Putamen (tissue), 1 donor: ENCODE measurements at regions not wholly inside any gene's neighbourhood (a gene's known extent, or its start where the extent isn't known, plus 50 kb on each side); places are given as distances from the start of the nearest gene placed in this dataset.

ENCODE experiments used
- DNase-seq: peaks from one replicate; pipeline ENCODE4 v3.0.0-alpha.2; 2016; ENCODE audit warnings: low spot score

DNA sequence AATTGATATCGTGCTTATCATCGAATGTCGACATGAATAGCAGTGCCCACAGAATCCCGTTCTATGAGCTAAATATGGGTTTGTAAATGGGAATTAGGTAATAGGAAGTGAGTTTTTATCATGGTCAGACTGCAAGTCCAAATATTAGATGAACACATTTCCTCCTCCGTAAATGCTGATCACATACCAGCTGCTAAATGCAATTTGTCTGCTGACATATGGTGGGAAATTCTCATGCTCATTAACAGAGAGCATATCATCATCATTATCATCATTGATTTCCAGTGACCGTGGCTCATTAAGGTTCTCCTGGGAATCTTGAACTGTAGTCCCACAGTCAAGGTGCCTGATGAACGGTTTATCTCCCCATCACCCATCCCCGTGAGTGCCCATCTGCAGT is 998.8 kb upstream of the TMEM132C start:
- no peak for DNase-seq

DNA sequence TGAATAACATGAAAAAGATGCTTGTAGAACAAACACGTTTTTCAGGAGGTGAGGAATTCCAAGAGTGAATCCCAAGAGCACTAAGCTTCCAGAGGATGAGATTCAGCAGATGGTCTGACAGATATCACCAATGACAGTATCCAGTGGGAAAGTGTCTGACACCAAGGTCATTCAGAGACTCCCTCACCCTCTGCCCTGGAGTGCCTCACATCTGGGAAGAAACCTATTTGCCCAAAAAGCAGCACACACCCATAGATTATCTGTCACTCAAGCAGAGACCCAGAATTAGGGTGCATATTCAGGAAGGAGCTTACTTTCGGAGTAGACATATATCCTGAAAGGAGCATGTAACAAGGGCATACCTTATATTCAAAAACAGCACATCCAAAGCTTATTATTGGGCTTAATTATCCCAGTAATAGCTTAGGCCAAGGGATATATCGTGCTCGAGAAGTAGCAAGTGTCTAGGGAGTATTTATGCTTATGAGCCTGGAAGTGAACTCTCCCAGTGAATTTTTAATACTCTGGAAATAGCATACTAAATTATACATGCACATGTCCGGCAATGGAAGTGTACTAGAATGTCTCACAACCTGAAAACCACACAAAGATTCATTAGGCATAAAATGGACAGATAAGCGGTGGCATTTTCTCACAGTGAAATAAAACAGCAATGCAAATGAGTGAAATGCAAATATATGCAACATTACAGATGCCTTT is 998.1 kb upstream of the TMEM132C start:
- no peak for DNase-seq

DNA sequence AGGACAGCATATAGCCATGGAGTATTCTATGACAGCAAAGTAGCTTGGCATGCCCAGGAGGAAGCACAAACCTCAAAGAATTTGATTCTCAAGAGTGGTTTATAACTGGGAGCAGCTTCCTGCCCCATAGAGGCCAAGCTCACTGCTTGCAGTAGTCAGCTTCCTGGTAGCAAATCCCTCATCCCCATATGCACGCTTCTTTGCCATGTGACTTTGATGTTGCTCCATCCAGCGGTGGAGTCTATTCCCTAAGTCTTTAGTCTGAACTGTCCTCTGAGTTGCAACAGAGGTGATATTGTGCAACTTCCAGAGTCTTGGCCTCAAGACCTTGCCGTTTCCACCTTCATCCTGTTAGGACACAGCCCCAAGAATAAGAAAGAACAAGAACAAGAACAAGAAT is 996.8 kb upstream of the TMEM132C start:
- DNase-seq, result no peak

DNA sequence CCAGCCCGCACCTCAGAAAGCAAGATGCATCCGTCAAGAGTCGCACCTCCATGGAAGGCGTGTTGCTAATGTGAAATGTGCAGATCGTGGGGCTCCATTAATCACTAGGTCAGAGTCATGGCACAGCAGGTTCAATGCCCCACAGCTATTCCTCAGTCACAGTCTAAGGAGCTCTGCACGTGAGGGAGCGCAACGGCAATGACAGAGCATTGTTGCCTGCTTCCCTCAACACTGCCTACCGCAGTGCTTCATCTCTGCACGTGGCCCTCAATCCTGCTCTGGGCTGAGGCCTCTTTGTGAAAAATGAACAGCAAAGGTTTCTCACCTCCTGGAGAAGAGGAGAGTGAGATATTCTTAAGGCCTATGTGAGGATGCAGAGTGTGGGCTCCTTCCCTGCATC is 995.2 kb upstream of the TMEM132C start:
- no peak for DNase-seq

DNA sequence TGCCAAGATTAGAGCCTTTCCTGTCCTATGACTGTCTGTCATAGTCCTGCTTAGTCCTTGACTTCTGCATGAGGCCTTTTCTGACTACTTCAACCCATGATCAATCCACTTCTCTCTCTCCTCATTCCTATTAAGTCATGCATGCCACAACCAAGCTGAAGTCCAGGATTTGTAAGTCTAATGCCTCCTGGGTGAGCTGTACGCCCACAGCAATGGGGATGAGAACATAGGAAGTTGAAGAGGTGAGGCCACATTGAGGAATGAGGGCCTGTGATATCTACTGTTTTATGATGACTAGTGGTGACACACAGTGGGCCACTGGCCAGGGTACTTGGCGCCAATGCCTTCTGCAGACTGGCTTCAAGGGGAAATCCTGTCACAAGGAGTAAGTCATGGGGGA is 994.1 kb upstream of the TMEM132C start:
- no peak for DNase-seq

DNA sequence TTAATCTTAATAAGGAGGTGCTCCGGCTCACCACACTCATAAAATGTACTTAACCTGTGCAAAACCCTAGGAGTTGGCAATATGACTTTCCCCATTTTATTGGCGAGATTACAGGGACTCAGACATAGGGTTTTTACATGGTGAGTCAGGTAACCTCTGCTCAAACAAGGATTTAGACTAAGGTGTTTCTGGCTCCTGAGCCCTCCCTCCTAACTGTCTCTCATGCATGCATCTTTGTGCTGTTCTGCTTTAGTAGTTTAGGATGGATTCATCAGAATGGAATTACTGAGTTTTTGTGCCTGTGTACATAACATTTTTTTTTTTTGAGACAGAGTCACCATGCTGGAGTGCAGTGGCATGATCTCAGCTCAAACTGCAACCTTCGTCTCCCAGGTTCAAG is 993.3 kb upstream of the TMEM132C start:
- DNase-seq, result no peak

DNA sequence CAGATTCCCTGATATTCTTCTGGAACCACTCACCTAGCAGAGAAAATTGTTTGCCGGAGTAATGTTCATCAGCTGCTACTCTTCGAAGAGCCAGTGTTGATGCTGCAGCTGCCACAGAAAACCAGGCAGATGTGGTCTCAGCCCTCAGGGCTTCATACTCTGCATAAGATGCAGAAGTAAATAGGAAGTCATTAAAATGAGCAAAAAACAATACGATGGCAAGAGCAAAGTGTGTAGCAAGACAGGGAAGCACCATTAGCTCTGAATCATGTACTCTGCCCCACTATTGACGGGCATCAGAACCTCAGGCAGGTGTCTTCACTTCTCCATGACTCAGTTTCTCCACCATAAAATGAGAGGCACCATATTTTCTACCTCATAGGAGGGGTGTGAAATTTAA is 991.6 kb upstream of the TMEM132C start:
- no peak for DNase-seq

DNA sequence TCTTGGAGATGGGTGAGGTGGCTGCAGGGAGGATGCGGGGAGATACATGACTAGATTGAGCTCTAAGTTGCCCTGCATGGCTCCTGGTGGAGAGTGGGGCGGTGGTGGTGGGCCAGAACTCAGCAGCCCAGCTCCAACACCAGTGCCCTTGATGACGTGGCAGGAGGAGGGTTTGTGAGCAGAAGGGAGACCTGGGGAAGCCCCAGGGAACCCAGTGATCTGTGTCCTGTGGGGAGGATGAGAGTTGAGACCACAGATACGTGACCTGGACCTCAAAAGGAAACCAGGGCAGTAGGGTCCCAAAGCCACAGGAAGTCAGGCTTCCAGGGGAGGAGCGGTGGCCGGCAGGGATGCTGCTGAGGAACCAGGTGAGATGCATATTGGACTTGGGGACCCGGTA is 989.1 kb upstream of the TMEM132C start:
- no peak for DNase-seq

DNA sequence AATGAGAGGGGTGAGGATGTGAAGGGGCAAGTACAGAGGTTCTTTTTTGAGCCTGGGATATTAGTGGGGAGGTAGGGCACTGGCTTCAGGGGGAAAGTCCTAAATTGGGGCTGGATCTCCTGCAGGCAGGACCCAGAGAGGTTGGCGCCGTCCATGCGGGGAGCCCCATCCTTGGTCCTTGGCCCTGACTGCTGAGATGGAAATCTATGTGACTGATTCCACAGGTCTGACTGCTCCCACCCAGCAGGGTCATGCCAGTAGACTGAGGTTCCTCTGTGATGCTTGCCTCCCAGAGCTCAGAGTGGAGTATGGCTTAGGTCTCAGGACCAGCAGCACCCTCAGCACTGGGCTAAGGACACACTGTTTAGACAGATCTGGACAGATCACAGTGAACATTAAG is 988.6 kb upstream of the TMEM132C start:
- DNase-seq, result no peak

DNA sequence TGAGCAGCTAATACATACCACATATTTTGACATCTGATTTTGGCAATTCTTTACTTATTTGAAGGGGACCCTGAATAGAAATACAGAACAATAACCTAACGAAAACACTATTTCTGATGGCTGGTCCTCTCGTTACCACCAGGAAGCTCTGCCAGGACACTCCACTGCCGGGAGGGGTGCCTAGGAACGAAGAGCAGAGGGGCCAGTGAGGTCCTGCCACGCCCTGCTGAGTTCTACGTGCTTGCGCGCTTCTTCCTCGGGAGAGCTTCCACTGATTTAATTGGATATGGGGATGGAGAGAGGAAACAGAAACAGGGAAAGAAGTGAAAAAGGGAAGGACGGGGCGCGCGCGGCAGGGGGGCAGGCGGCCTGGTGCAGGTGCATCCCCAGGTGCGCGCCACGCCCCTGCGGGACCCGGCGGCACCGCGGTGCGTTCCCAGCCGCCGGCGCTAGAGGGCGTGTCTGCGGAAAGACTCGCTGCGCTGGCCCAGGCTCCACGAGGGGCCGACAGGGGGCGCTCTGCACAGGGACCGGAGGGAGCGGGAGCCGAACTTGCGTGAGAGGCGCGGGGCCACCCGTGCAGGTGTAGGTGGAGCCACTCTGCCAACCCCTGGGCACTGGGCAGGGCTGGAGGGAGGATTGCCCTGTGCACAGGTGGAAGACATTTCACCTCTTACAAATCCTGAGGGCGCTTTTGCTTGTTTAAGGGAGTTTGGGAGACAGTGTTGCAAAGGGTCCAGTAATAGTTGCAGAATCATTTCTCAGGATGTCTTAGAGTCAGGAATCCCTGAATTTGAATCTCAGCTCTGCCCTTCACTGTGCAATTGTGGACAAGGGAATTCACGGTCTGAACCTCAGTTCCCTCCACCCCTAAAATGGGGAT is 986.3 kb upstream of the TMEM132C start:
- no peak for DNase-seq

DNA sequence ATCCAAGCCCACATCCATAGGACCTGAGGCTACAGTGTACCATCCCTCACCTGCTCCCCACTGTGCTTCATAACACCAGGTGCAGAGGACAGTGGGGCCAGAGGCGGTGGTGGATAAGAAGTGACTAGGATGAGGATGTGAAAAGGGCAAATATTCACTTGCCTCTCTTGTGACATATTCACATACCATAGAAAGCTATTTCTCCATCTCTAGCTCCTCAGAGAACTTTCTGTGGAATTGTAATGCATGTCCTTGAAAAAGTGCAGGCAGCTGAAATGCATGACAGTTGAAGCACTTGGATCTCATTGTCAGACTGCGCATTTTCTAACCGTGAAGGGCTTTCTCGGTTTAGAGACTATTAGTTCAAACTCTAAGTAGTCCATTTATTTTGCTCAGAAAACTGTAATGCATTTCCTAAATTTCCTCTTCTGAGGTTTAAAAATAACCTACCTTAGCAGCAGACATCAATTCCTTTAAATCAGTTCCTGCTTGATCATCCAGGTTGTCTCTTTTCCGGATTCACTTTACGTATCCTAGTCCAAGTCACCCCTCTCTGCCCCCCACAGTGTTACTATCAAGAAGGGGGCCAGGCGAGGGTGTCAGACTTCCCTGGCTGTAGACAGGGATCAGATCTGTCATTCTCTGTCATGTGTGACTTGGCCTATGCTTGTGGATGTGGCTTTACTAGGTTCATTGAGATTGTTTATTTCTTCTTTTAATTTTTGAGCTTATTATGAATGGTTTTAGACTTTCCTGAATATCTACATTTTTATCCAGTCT is 984.0 kb upstream of the TMEM132C start:
- no peak for DNase-seq

DNA sequence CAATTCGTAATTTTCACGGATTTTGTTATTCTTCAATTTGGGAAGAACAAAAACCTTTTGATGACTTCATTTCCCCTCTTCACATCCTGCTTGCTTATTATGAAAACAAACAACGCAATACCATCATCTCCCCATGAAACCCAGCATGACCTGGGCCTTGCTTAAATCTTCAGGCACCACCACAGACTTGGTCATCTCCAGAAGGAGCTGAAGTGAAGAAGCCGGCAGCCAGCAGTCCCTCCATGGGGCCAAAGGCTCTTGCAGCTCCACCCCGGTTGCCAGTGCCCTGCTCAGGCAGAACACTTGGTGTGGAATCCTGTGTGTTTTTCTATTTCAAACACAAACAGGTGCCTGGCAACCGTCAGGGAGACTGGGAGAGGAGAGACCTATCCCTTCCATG is 982.9 kb upstream of the TMEM132C start:
- no peak for DNase-seq

DNA sequence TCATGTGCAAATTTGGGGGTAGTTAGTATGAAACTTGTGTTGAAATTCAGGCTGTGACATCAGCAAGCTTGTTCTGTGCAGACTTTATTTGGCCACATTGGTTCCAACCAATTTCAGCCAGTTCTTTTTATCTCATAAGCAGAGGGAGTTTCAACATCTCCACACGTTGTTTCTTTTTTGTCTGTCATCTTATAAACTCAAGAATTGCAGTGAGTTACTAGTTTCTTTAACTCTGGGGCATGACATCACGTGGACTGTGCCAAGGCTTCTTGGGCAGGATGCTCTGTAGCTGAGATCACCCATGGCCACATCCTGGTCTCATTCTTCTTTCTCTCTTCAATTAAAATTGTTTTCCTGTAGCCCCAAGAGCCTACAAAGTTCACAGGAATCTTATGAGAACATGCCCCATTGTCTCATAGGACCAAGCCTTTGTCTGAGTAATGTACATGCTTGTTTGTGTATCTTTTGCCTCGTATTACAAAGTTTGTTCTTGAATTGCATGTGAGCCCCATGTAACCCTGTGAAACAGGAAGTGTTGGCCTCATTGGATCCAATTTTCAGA is 982.0 kb upstream of the TMEM132C start:
- DNase-seq, result no peak

DNA sequence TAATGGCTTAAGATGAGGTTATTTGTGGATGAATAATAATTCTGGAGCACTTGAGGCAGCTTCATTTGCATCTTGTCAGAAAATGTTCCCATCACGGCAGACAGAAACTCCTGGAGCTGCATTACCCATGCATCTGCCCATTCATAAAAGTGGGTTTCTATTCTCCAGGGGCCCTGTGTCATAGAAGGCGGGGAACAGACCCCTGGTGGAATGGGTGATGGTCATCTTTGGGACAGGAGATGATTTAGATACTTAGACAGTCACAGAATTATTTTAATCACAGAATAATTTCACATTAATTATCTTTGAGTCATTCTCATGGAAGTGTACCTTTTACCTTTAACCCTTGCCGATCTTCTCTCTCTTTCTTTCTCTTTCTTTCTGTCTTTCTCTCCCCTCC is 980.7 kb upstream of the TMEM132C start:
- no peak for DNase-seq

DNA sequence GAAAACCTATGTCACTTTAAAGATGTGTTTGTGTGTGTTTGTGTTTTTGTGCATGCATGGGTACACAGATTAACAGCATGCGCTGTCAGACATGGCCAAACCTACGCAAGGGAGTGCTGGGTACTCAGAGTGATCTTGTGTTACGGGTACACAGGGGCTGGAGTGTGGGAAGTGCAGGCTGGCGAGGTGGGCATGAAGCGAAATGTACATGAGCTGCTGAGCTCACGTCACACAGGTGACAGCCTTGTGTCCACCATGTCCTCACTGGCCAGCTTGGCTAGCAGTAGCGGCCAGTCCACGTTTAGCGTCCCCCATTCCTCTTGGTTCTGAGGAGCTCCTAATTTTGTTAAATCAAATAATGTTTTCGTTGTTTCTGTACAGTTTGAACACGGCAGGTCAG is 979.7 kb upstream of the TMEM132C start:
- DNase-seq, result no peak

DNA sequence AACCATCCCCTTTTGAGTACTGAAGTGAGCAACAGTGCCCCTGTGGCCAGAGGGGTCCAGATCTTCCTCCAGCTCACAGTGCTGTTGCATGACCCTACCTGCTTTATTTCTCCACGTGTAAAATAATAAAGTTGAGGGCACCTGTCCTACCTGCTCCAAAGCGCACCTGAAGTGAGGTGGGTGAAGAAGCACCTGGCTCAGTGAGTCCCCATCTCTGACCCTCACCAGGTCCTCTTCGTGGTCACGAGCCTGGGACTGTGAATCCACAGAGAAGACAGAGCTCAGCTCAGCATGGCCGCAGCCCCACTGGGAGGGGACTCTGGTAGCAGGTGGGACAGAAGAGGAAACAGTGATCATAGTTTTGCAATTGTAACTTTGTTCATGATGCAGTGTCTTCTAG is 976.7 kb upstream of the TMEM132C start:
- DNase-seq, result no peak

DNA sequence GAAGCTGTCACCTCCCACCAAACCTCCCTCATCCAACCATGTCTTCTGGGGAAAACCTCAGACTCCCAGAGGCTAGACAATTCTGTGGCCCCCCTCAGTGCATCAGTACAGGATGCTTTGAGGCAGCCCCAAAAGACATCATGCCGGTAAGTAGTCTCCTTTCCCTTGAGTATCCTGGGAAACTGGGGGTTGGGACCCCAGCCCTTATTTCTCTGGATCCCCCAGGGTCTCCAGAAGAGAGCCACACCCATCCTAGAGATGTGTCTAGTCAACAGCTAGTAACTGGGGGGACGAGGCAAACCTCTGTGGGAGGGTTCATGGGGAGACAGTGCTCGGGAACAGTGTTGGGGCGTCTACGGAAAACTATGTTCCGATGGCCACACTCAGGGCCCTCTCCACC is 974.2 kb upstream of the TMEM132C start:
- no peak for DNase-seq

DNA sequence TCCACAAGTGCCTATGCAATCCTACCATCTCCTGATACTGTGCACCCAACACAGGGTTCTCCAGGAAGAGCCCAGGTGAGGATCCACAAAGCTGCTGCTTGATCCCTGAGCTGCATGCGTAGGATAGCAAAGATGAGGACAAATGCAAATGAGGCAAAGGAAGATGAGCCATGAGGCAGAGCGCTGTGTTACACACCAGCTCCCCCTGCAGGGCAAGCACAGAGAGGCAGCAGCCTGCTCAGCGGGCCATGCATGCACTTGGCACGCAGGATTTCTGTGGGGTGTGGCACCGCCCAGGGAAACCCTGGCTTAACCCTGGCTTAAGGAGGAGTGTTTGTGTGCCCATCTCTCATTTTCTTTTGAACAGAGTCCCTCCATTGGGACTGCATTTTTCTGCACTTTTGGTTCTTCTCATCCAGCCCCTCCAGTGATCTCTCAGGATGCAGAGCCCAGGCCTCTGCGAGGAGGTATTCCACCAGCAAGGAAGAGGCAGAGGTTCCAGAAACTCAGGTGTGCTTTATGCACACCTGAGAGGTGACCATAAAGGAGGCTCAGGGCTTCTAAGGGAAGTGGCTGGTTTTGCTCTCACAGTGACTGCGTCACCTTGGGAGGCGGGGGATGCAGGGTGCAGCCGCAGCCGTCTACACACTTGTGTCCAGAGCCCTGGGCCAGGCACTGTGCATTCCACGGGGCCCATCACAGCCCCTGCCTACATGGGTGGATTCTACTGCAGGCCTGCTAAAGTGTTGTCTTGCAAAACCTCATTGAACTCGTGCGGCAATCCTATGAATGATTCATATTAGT is 973.3 kb upstream of the TMEM132C start:
- peak; percentile 38 for DNase-seq

DNA sequence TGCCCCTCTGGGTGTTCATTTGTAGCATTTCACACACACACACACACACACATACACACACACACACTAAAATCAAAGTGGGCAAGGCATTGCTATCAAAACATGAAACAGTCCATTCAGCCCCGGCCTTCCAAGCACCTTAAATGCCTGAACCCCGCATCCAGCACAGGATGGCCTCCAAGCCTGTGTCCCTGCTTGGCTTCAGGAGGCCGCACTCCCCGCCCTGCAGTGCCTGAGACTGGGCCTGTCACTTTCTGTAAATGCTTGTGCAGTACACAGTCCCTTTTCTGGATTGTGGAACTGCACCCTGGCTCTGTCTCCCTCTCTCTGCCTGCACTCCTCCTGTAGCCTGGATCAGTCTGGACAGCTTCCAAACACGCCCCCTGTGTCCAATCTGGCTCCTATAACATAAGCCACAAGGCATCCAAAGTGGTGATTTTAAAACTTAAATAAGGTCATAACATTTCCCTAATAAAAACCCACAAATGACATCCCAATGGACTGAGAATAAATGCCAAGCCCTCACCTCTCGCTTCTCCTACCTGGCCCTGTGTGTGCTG is 972.2 kb upstream of the TMEM132C start:
- no peak for DNase-seq

DNA sequence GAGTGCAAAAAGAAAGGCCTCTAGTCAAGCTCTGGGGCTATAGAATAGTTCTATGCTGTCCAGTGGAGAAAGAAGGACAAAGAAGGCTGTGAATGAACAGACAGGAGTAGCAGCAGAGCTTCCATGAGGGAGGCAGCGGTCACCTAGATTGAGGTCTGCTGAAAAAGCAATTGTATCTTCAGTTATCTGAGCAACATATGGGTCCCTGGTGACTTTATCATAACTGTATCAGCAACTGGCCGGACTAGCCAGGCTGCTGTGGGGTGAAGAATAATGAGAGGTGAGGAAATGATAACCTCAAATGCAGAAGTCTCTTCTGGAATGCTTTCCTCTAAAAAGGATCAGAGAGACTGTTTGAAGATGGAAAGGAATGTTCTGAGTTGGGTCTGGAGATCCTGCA is 971.3 kb upstream of the TMEM132C start:
- no peak for DNase-seq

DNA sequence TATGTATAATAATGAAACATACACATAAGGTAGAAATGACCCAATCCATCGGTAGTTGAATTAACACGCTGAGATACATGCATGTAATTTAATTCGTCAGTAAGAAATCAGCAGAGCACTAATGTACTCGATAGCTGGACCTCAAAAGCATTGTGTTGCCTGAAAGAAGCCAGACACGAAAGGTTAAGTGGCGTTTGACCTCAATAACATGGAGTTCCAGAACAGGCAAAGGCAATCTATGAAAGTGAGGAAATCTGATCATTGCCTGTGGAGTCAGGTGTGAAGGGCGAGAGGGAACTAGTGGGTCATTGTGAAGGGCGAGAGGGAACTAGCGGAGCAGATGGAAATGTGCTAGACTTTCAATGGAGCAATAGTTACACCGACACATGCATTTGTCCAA is 970.4 kb upstream of the TMEM132C start:
- DNase-seq, result no peak
